NCI-H1436 (cell line): ENCODE measurements at regions not wholly inside any gene's neighbourhood (a gene's known extent, or its start where the extent isn't known, plus 50 kb on each side); places are given as distances from the start of the nearest gene placed in this dataset.

Source experiments
- DNase-seq: peaks from one replicate; lab custom pipeline; 2025; lab: John Stamatoyannopoulos, UW

- DNase-seq, result no peak
Measured at GRCh38 chr12:118608770-118609344, 232.5 kb downstream of the SUDS3 start.

DNA sequence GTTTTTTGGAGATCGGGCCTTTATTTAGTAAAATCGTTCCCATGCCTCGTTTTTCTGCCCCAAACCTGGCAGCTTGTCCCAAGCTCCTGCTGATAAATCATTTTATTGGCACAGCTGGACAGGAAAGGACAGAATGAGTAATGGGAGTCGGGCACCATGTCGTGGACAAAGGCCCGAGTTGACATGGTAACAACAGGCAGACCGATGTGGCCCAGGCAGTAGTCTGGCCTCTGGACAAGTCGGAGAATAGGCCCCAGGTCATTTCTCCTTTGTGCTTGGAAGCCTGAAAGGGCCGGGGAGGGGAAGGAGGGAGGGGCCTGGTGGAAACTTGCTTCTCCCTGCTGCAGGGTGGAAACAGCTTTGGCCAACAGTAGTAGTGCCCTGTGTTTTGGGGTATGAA lies 234.9 kb downstream of the SUDS3 start:
- no peak for DNase-seq

GRCh38 chr12:118611770-118612169 lies 235.4 kb downstream of the SUDS3 start:
- no peak for DNase-seq

DNA sequence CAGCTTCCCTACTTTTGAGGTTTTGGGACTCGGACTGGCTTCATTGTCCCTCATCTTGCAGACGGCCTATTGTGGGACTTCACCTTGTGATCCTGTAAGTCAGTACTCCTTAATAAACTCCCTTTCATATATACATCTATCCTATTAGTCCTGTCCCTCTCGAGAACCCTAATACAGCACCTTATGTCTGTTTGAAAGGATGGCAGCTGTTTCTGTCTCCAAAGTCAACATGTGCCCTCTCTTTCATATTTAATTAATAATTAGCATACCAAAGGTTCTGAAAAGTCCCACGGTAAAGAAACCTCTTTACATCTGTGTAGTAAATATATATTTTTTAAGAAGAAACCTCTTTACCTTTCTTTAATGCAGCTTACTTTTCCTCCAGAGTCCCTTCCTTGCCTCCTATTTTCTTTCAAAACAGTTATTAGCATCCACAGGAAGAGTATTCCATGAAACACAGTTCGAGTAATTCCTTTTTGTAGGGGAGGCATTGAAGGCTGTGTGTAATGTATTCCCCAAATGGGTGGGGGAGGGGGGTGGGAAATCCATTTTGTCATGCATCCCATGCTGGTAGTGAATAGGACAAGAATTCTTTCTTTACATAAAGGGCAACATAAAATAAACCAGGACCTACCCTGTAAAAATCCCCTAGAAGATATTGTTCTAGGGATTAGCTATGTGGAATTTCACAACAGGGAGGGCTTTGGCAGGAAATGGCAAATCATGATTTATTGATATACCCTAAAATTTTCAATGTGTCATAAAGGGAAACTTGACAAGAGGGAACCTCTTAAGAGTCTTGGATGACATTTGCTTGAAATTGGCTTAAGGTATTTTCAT lies 241.5 kb downstream of the SUDS3 start:
- DNase-seq, result no peak

- no peak for DNase-seq
Measured at GRCh38 chr12:118618695-118619094, 242.3 kb downstream of the SUDS3 start.

DNA sequence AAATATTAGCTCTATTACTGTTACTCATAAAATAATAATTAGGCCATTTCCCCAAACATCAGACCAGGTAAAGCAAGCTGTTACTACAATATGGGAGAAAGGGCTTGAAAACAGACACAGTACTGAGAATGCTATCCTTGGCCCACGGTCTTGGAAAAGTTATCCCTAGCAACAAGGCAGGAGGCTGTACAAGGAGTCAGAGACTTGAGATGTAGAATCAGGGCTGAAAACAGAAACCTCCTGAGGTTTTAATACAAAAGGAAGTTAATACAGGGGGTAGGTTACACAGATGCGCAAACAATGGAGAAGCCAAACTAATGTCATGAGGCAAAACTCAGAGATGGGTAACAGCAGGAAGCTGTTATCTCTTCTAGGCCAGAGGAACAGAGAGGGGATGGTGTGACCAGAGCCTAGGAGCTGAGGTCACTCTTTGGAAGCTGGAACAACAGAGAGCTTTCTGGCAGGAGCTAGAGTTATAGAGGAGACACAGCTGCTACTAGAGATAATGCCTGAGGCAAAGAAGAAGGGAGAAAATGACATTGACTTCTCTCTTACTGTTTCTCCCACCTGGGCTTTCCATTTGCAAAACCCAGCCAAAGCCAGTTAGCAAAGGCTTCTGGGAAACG lies 248.8 kb downstream of the SUDS3 start:
- no peak for DNase-seq

GRCh38 chr12:118633071-118633470 lies 256.7 kb downstream of the SUDS3 start:
- DNase-seq, result no peak

DNA sequence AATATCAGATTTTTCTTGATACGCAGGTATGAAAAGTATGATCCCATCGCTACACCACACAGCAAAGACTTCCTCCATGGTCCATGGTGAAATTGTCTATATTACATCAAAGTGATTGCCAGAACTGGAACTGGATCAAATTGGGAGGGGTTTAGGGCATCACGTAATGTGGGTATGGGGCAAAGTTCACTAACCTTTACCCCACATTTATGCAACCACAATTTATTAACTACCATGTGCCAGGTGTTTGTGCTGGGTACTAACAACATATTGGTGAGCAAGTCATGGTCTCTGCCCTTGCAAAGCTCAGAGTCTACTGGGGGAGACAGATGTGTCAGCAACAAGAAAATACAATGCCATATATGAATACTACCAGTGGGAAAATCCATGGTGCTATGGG lies 258.9 kb downstream of the SUDS3 start:
- DNase-seq, result no peak

- DNase-seq, result no peak
Measured at GRCh38 chr12:118637767-118638370, 261.5 kb downstream of the SUDS3 start.

DNA sequence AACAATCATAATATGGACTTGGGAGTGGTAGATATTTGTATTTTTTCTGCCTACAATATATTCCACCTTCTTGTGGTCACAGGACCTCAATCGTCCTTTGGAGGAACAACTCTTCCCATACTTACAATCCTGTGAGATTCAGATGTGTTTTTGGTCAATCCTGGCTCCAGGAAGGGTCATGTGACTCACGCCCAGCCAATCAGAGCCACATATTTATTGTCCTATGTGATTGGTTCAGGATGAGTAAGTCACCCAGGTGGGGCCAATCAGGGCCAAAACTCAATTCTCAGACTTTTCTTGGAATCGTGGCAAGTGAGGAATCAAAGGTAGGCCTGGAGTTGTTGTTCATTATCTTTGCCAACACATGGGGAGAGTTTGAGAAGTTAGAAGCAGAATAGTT lies 264.9 kb downstream of the SUDS3 start:
- DNase-seq, result no peak

DNA sequence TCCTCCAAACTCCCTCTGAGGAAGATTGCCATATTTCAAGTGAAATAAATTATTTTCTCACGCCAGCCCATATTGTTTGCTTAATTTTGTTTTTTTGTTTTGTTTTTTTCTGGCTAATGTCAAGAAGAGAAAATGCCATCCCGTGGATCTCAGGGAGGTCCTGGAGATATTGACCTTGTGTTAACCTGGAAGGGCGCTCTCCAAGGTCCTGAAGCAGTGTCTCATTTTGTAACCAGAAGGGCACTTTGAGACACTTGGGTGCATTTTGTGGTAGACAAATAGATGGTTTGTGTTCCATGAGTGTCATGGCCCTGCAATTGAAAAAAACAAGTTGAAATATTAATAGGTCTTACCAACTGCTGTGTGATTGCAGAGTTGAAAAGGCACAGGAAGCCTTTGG lies 268.9 kb downstream of the SUDS3 start:
- no peak for DNase-seq

- DNase-seq, result no peak
Measured at GRCh38 chr12:118649765-118650585, 273.6 kb downstream of the SUDS3 start.

GRCh38 chr12:118650586-118650960 lies 274.2 kb downstream of the SUDS3 start:
- no peak for DNase-seq

GRCh38 chr12:118651487-118651886 lies 275.1 kb downstream of the SUDS3 start:
- DNase-seq, result no peak

- DNase-seq, result no peak
Measured at GRCh38 chr12:118655588-118655987, 279.2 kb downstream of the SUDS3 start.

- DNase-seq, result no peak
Measured at GRCh38 chr12:118680356-118680963, 300.9 kb upstream of the SRRM4 start.

DNA sequence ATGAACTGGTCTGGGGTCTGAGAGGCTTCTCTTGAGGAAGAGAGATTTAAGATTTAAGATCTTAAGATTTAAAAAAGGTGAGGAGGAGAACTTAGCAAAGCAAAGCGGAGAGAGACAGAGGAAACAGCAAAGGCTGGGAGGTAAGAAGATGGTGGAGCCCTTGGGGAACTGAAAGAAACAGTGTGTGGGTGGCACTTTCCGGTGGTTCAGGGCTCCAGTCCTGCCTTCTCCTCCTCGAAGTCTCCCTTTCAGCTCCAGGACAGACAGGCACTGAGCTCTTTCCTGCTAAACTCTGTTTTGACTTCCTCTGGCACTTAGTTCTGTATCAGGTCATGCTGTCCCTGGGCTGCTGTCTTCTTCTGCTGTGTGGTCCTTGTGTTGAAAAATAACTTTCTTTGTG lies 298.7 kb upstream of the SRRM4 start:
- no peak for DNase-seq

GRCh38 chr12:118685983-118686607 lies 295.2 kb upstream of the SRRM4 start:
- no peak for DNase-seq

GRCh38 chr12:118689793-118690192 lies 291.5 kb upstream of the SRRM4 start:
- DNase-seq, result no peak

DNA sequence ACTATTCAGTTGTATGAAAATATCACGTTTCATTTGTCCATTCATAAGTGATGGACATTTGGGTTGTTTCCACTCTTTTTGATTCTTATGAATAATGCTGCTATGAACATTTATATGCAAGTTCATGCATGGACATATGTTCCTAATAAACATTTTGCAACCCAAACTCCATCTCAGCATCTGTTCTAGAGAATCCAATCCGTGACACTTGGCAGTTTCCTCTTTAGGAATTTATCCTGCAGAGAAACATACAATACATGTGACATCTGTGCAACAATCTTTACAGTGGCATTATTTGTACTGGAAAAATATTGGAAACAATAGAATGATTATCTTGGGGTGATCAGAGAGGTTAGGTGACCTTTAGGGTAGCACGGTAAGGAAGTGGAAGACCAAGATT lies 290.8 kb upstream of the SRRM4 start:
- DNase-seq, result no peak

- DNase-seq, result no peak
Measured at GRCh38 chr12:118694128-118694775, 287.1 kb upstream of the SRRM4 start.
